CD4-positive, CD25-positive, alpha-beta regulatory T cell (primary cell): ENCODE measurements at regions not wholly inside any gene's neighbourhood (a gene's known extent, or its start where the extent isn't known, plus 50 kb on each side); places are given as distances from the start of the nearest gene placed in this dataset.

Experiments
- ATAC-seq, 2 donors: fragments of 150-1000 bp; cut with Tn5 transposase; one replicate each; pipeline ENCODE4 v1.10.0; 2021; ENCODE audit warnings: low read depth in 2 of 2, moderate number of reproducible peaks in 2 of 2, moderate library complexity in 1 of 2
- DNase-seq, 3 donors: peaks; one replicate each; pipeline versions ENCODE4 v3.0.0 to v3.0.0-alpha.2; 2012 to 2022; ENCODE audit warnings: mixed read lengths in 1 of 3
- H3K27ac ChIP-seq: one replicate; pipeline ENCODE4 v1.7.0; 2013; ENCODE audit warnings: mild to moderate bottlenecking, low read length; ENCODE audit not compliant: insufficient read depth, poor library complexity, severe bottlenecking
- H3K27me3 ChIP-seq: one replicate; pipeline ENCODE4 v1.7.0; 2013; ENCODE audit warnings: low read length; ENCODE audit not compliant: control insufficient read depth, insufficient read depth
- H3K36me3 ChIP-seq: one replicate; pipeline ENCODE4 v1.7.0; 2013; ENCODE audit warnings: mild to moderate bottlenecking, low read length, moderate library complexity; ENCODE audit not compliant: control insufficient read depth, insufficient read depth
- H3K4me1 ChIP-seq: 2 replicates; pipeline ENCODE4 v1.7.0; 2013; ENCODE audit warnings: mild to moderate bottlenecking, low read length; ENCODE audit not compliant: insufficient read depth, control insufficient read depth, poor library complexity, severe bottlenecking
- H3K4me3 ChIP-seq: one replicate; pipeline ENCODE4 v1.7.0; 2013; ENCODE audit warnings: low read depth, mild to moderate bottlenecking, low read length, moderate library complexity
- H3K9me3 ChIP-seq, 2 experiments: 1 replicate in 1 of 2; 2 replicates in 1 of 2; pipeline ENCODE4 v1.7.0; 2013; ENCODE audit warnings: low read length in 2 of 2, mild to moderate bottlenecking in 1 of 2, moderate library complexity in 1 of 2; ENCODE audit not compliant: control insufficient read depth in 2 of 2
- H3K27ac Mint-ChIP-seq, 3 donors: one replicate each; pipeline ENCODE4 v1.8.0; 2020 to 2022; ENCODE audit warnings: mild to moderate bottlenecking in 3 of 3, mixed read lengths in 3 of 3, moderate library complexity in 2 of 3
- H3K27me3 Mint-ChIP-seq: one replicate; pipeline ENCODE4 v1.8.0; 2022; ENCODE audit warnings: mild to moderate bottlenecking, mixed read lengths
- H3K36me3 Mint-ChIP-seq: one replicate; pipeline ENCODE4 v1.8.0; 2020; ENCODE audit warnings: mixed read lengths
- H3K4me1 Mint-ChIP-seq, 4 donors: one replicate each; pipeline ENCODE4 v1.8.0; 2020 to 2022; ENCODE audit warnings: mixed read lengths in 4 of 4, mild to moderate bottlenecking in 1 of 4
- H3K4me3 Mint-ChIP-seq, 4 donors: one replicate each; pipeline ENCODE4 v1.8.0; 2020 to 2022; ENCODE audit warnings: mild to moderate bottlenecking in 4 of 4, mixed read lengths in 4 of 4, moderate library complexity in 3 of 4
- H3K9me3 Mint-ChIP-seq, 7 donors: one replicate each; pipeline ENCODE4 v1.8.0; 2020 to 2022; ENCODE audit warnings: mixed read lengths in 7 of 7, mild to moderate bottlenecking in 3 of 7, moderate library complexity in 2 of 7

DNA sequence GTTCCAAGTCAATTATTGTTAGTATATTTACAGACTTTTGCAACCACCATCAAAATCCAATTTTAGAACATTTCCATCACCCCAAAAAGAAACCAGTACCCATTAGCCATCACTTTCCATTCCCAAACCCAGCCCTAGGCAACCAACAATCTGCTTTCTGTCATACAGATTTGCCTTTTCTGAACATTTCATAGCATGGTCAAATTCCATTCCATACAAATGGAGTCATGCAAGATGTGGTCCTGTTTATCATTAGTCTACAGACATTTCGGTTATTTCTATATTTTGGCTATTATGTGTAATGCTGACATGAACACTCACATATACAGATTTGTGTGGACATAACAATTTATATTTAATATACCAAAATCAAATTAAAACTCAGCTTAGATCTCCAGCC lies 508.7 kb downstream of the ZNF674 start:
- Mint-ChIP-seq H3K9me3 (peaks cover 0 to 2% (median 1%) of the 10 kb centered on the region in 7 donors), H3K27ac (no peak overlapping the region)

DNA sequence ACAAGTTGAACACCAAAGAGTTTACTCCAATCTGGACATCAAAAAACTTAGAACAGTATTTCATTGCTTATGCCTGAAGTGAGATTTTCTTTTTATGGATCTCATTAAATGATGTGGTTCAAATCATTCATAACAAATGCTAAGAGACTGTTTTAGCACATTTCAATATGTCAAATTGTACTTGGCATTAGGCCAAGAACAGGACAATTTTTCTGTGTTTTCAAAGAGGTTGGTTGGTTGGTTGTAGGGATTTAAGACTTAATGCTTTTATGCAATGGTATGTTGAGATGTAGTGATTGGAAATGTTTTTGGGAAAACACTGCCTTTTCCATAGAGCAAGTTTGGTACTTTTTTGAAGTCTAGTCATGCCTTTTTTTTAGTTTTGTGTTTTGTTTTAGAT lies 510.4 kb downstream of the ZNF674 start:
- H3K36me3 Mint-ChIP-seq, result no peaks in the 10 kb centered on the region

More for the DNA sequence above, 508.7 kb downstream of the ZNF674 start:
- DNase-seq, result no peak
- Mint-ChIP-seq H3K27me3 (peaks cover 15% of the 10 kb centered on the region), H3K36me3 (peaks cover 2% of the 10 kb centered on the region), H3K4me3 (no peak overlapping the region), H3K4me1 (no peaks in the 10 kb centered on the region)
- no peaks in the 10 kb centered on the region for H3K36me3 ChIP-seq
- H3K4me1 ChIP-seq, result no peaks in the 10 kb centered on the region
- peaks cover 6 to 8% of the 10 kb centered on the region in 2 experiments for H3K9me3 ChIP-seq
- H3K4me3 ChIP-seq, result no peak overlapping the region
- ATAC-seq, result no peak
- no peaks in the 10 kb centered on the region for H3K27me3 ChIP-seq
- H3K27ac ChIP-seq, result no peak overlapping the region

DNA sequence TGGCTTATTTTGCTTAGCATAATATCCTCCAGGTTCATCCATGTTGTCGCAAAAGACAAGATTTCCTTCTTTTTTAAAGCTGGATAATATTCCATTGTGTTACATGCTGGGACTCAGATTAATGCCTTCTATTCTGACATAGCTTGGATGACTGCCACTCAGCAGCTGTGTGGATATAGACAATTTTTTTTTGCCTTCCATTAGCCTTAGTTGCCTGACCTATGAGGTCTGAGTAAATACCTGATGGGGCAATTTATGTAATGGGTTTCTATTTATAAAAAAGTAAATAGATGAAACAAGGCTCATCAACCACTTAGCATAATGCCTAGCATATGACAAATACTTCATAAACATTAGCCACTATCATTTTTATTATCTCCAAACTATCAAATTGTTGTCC lies 515.4 kb downstream of the ZNF674 start:
- H3K9me3 Mint-ChIP-seq, result peaks cover 0 to 2% (median 0%) of the 10 kb centered on the region in 7 donors
- no peak for ATAC-seq

More for the DNA sequence above, 510.4 kb downstream of the ZNF674 start:
- no peaks in the 10 kb centered on the region for H3K4me1 Mint-ChIP-seq
- Histone ChIP-seq H3K36me3 (no peaks in the 10 kb centered on the region), H3K9me3 (no peaks in the 10 kb centered on the region), H3K4me1 (no peaks in the 10 kb centered on the region), H3K4me3 (no peak overlapping the region), H3K27ac (no peak overlapping the region), H3K27me3 (peaks cover 2% of the 10 kb centered on the region)
- H3K4me3 Mint-ChIP-seq, result no peak overlapping the region
- peaks cover 9% of the 10 kb centered on the region for H3K27me3 Mint-ChIP-seq
- DNase-seq, result no peak
- no peak for ATAC-seq
- peaks cover 0 to 1% (median 0%) of the 10 kb centered on the region in 7 donors for H3K9me3 Mint-ChIP-seq
- H3K27ac Mint-ChIP-seq, result no peak overlapping the region

DNA sequence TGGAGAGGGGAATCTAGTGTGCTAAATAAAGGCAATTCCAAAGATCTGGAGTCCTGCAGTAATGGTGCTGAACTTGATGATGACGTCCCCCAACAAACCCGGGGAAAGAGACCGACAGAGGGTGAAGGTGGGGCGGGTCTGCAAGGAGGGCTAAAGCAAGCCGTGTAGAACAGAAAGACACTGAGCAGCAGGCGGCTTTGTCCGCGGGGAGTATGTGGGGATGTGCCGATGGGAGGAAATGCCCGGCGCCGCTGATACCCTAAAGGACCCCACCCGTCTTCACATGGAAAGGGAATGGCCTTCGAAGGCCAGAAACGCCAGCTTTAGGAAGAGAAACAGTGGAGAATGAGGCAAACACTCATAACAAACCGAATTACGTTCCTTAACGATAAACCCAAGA lies 528.9 kb downstream of the ZNF674 start:
- Histone ChIP-seq H3K4me3 (no peak overlapping the region), H3K36me3 (no peaks in the 10 kb centered on the region), H3K4me1 (no peaks in the 10 kb centered on the region), H3K9me3 (no peaks in the 10 kb centered on the region), H3K27me3 (peaks cover 3% of the 10 kb centered on the region), H3K27ac (no peak overlapping the region)
- no peaks in the 10 kb centered on the region for H3K27me3 Mint-ChIP-seq
- no peak for DNase-seq
- H3K27ac Mint-ChIP-seq, result no peak overlapping the region
- H3K4me1 Mint-ChIP-seq, result no peaks in the 10 kb centered on the region
- peaks cover 0 to 4% (median 0%) of the 10 kb centered on the region in 7 donors for H3K9me3 Mint-ChIP-seq
- no peak for ATAC-seq
- H3K4me3 Mint-ChIP-seq, result no peak overlapping the region
- H3K36me3 Mint-ChIP-seq, result no peaks in the 10 kb centered on the region

More for the DNA sequence above, 515.4 kb downstream of the ZNF674 start:
- no peak overlapping the region for H3K4me3 ChIP-seq
- H3K27ac Mint-ChIP-seq, result no peak overlapping the region
- H3K4me3 Mint-ChIP-seq, result no peak overlapping the region
- DNase-seq, result no peak
- peaks cover 2% of the 10 kb centered on the region for H3K27me3 ChIP-seq
- H3K9me3 ChIP-seq, result no peaks in the 10 kb centered on the region
- no peaks in the 10 kb centered on the region for H3K4me1 ChIP-seq
- H3K36me3 ChIP-seq, result no peaks in the 10 kb centered on the region
- no peaks in the 10 kb centered on the region for H3K4me1 Mint-ChIP-seq
- H3K36me3 Mint-ChIP-seq, result no peaks in the 10 kb centered on the region
- H3K27ac ChIP-seq, result no peak overlapping the region
- peaks cover 11% of the 10 kb centered on the region for H3K27me3 Mint-ChIP-seq

DNA sequence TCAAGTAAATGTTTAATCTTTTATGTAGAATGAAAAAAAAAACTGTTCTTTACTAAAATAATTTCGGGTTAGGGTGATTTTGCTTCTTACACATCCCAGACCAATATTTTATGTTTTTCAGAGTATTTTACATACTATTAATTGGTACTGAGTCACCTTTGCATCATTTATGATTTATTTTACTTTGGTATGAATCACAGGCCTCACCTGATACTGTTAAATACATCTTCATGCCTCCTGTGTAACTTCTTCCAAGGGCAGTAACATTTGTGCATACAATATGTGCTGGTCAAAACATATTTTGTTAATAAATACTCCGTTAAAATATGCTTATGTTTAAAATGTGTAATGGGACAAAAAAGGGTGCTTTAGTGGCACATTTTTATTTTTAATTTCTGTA lies 529.6 kb downstream of the ZNF674 start:
- H3K9me3 ChIP-seq, result no peaks in the 10 kb centered on the region
- no peak overlapping the region for H3K27ac Mint-ChIP-seq
- ATAC-seq (no peak), DNase-seq (no peak)
- no peaks in the 10 kb centered on the region for H3K36me3 ChIP-seq
- H3K36me3 Mint-ChIP-seq, result no peaks in the 10 kb centered on the region
- H3K27ac ChIP-seq, result no peak overlapping the region
- H3K27me3 ChIP-seq, result peaks cover 3% of the 10 kb centered on the region
- H3K27me3 Mint-ChIP-seq, result no peaks in the 10 kb centered on the region
- H3K4me1 ChIP-seq, result no peaks in the 10 kb centered on the region
- H3K9me3 Mint-ChIP-seq, result peaks cover 0 to 4% (median 0%) of the 10 kb centered on the region in 7 donors
- no peak overlapping the region for H3K4me3 ChIP-seq
- H3K4me3 Mint-ChIP-seq, result no peak overlapping the region
- H3K4me1 Mint-ChIP-seq, result no peaks in the 10 kb centered on the region

DNA sequence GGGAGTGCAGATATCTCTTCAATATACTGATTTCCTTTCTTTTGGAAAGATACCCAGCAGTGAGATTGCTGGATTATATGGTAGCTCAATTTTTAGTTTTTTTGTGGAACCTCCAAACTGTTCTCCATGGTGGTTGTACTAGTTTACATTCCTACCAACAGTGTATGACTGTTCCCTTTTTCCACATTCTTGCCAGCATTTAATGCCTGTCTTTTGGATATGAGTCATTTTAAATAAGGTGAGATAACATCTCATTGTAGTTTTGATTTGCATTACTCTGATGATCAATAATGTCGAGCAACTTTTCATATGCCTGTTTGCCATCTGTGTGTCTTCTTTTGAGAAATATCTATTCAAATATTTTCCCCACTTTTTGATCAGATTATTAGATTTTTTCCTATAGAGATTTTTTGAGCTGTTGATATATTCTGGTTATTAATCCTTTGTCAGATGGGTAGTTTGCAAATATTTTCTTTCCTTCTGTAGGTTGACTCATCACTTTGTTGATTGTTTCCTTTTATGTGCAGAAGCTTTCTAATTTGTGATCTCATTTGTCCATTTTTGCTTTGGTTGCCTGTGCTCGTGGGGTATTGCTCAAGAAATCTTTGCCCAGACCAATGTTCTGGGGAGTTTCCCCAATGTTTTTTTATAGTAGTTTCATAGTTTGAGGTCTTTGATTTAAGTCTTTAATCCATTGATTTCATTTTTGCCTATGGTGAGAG lies 552.7 kb downstream of the ZNF674 start:
- no peaks in the 10 kb centered on the region for H3K36me3 Mint-ChIP-seq
- DNase-seq (no peak), ATAC-seq (no peak)
- H3K27me3 ChIP-seq, result no peaks in the 10 kb centered on the region
- H3K4me3 ChIP-seq, result no peak overlapping the region
- no peaks in the 10 kb centered on the region for H3K4me1 ChIP-seq
- no peaks in the 10 kb centered on the region for H3K36me3 ChIP-seq
- peaks cover 0 to 12% (median 4%) of the 10 kb centered on the region in 7 donors for H3K9me3 Mint-ChIP-seq
- H3K27ac ChIP-seq, result no peak overlapping the region
- H3K27ac Mint-ChIP-seq, result no peak overlapping the region
- H3K27me3 Mint-ChIP-seq, result peaks cover 5% of the 10 kb centered on the region
- H3K9me3 ChIP-seq, result no peaks in the 10 kb centered on the region
- no peak overlapping the region for H3K4me3 Mint-ChIP-seq
- H3K4me1 Mint-ChIP-seq, result no peaks in the 10 kb centered on the region

DNA sequence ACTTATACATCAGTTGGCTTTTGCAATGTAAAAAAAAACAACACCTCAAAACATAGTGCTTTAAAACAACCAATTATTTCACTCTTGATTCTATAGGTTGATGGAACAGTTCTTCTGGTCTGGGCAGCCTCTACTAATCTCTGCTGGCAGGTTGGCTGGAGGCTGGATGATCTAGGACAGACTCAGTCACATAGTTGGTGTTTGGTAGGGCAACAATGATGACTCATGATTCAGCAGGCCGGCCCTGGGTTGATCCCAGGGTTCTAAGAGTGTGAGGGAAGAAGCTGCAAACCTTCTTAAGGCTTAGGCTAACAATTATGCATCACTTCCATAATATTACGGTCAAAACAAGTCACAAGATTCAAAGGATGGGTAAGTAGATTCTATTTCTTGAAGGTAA lies 558.2 kb downstream of the ZNF674 start:
- H3K9me3 Mint-ChIP-seq, result peaks cover 0 to 4% (median 0%) of the 10 kb centered on the region in 7 donors
- Histone ChIP-seq H3K4me3 (no peak overlapping the region), H3K27ac (no peak overlapping the region), H3K36me3 (no peaks in the 10 kb centered on the region), H3K27me3 (no peaks in the 10 kb centered on the region), H3K4me1 (no peaks in the 10 kb centered on the region), H3K9me3 (no peaks in the 10 kb centered on the region)
- DNase-seq (no peak), ATAC-seq (no peak)
- no peaks in the 10 kb centered on the region for H3K4me1 Mint-ChIP-seq
- no peaks in the 10 kb centered on the region for H3K27me3 Mint-ChIP-seq
- H3K36me3 Mint-ChIP-seq, result no peaks in the 10 kb centered on the region
- no peak overlapping the region for H3K4me3 Mint-ChIP-seq
- no peak overlapping the region for H3K27ac Mint-ChIP-seq

DNA sequence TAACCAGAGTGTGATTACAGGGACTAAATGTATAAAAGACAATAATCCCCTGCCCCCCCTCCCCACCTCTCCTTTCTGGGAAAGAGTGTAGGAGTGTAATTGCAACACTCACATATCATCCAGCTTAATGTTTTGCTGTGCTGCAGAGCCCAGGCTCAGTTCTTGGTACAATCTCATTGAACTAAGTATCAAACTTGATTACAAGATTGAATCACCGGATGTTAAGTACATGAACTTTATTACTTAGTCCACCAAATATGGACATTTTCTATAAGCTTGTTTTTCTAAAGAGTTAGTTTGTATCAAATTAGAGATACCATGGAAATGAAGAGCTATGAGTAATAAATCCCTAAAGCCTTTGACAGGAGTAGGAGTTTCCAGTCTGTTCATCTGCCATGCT lies 559.1 kb downstream of the ZNF674 start:
- no peaks in the 10 kb centered on the region for H3K36me3 Mint-ChIP-seq
- ATAC-seq (no peak), DNase-seq (no peak)
- no peak overlapping the region for H3K27ac ChIP-seq
- peaks cover 0 to 6% (median 0%) of the 10 kb centered on the region in 7 donors for H3K9me3 Mint-ChIP-seq
- H3K4me1 ChIP-seq, result no peaks in the 10 kb centered on the region
- no peaks in the 10 kb centered on the region for H3K4me1 Mint-ChIP-seq
- no peaks in the 10 kb centered on the region for H3K9me3 ChIP-seq
- H3K36me3 ChIP-seq, result no peaks in the 10 kb centered on the region
- no peak overlapping the region for H3K27ac Mint-ChIP-seq
- no peaks in the 10 kb centered on the region for H3K27me3 ChIP-seq
- H3K27me3 Mint-ChIP-seq, result no peaks in the 10 kb centered on the region
- no peak overlapping the region for H3K4me3 Mint-ChIP-seq
- H3K4me3 ChIP-seq, result no peak overlapping the region
